ENCODE measurements at regions not wholly inside any gene's neighbourhood (a gene's known extent, or its start where the extent isn't known, plus 50 kb on each side); places are given as distances from the start of the nearest gene placed in this dataset.

- ATAC-seq (ENCODE audit: low read depth in 2 of 2): no peak
- Histone ChIP-seq H3K4me1 (ENCODE audit: control insufficient read depth, insufficient read depth, low read length, poor library complexity, severe bottlenecking) (no peaks in the 10 kb centered on the region), H3K27me3 (ENCODE audit: control insufficient read depth, insufficient read depth, low read length) (no peaks in the 10 kb centered on the region), H3K4me3 (ENCODE audit: low read depth, low read length) (no peak overlapping the region), H3K9me3 (ENCODE audit: control insufficient read depth in 2 of 2, low read length in 2 of 2) (peaks cover 0 to 10% of the 10 kb centered on the region in 2 experiments), H3K36me3 (ENCODE audit: control insufficient read depth, insufficient read depth, low read length) (no peaks in the 10 kb centered on the region), H3K27ac (ENCODE audit: insufficient read depth, low read length, poor library complexity, severe bottlenecking) (no peak overlapping the region)
- Mint-ChIP-seq H3K4me1 (no peaks in the 10 kb centered on the region), H3K27ac (no peak overlapping the region), H3K9me3 (peaks cover 0 to 46% (median 10%) of the 10 kb centered on the region in 7 donors), H3K27me3 (no peaks in the 10 kb centered on the region), H3K4me3 (no peak overlapping the region), H3K36me3 (no peaks in the 10 kb centered on the region)
- DNase-seq: no peak
Observed at GRCh38 chr1:80594013-80594412, 1206.7 kb upstream of the ADGRL2 start.

DNA sequence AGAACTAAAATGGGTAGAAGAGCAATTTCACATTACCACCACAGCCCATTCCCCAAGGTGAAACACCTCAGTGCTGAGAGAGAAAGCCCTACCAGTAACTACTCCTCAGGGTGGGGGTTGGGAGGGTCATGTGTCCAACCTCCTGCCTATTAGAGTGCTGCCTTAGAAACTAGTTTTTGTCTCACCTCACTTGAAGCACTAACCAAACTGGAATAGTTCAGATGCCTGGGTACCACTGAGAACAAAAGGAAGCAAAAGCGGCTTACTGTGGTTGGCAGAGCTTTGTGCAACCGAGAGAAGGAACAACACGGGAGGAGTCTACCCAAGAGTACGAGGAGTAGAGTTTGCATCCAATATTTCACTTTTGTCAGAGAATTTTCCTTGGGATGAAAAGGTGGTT lies 1207.5 kb upstream of the ADGRL2 start:
- DNase-seq (no peak), ATAC-seq (ENCODE audit: low read depth in 2 of 2) (no peak)
- Histone ChIP-seq H3K36me3 (ENCODE audit: control insufficient read depth, insufficient read depth, low read length) (no peaks in the 10 kb centered on the region), H3K27me3 (ENCODE audit: control insufficient read depth, insufficient read depth, low read length) (no peaks in the 10 kb centered on the region), H3K4me1 (ENCODE audit: control insufficient read depth, insufficient read depth, low read length, poor library complexity, severe bottlenecking) (no peaks in the 10 kb centered on the region), H3K27ac (ENCODE audit: insufficient read depth, low read length, poor library complexity, severe bottlenecking) (no peak overlapping the region), H3K4me3 (ENCODE audit: low read depth, low read length) (no peak overlapping the region), H3K9me3 (ENCODE audit: control insufficient read depth in 2 of 2, low read length in 2 of 2) (peaks cover 0 to 10% of the 10 kb centered on the region in 2 experiments)
- no peaks in the 10 kb centered on the region for H3K36me3 Mint-ChIP-seq
- H3K27me3 Mint-ChIP-seq: no peaks in the 10 kb centered on the region
- H3K9me3 Mint-ChIP-seq: peaks cover 0 to 42% (median 8%) of the 10 kb centered on the region in 7 donors
- H3K27ac Mint-ChIP-seq: no peak overlapping the region
- no peaks in the 10 kb centered on the region for H3K4me1 Mint-ChIP-seq
- no peak overlapping the region for H3K4me3 Mint-ChIP-seq

- no peak for ATAC-seq (ENCODE audit: low read depth in 2 of 2)
- H3K36me3 ChIP-seq (ENCODE audit: control insufficient read depth, insufficient read depth, low read length): no peaks in the 10 kb centered on the region
Observed at GRCh38 chr1:80582980-80583379, 1217.8 kb upstream of the ADGRL2 start.

GRCh38 chr1:80579055-80579454 lies 1221.7 kb upstream of the ADGRL2 start:
- H3K4me3 ChIP-seq (ENCODE audit: low read depth, low read length): no peak overlapping the region
- Mint-ChIP-seq H3K4me3 (no peak overlapping the region), H3K9me3 (peaks cover under 1 to 28% (median 4%) of the 10 kb centered on the region in 7 donors), H3K36me3 (no peaks in the 10 kb centered on the region), H3K27ac (no peak overlapping the region), H3K4me1 (no peaks in the 10 kb centered on the region), H3K27me3 (no peaks in the 10 kb centered on the region)
- H3K9me3 ChIP-seq (ENCODE audit: control insufficient read depth in 2 of 2, low read length in 2 of 2): no peaks in the 10 kb centered on the region
- no peaks in the 10 kb centered on the region for H3K36me3 ChIP-seq (ENCODE audit: control insufficient read depth, insufficient read depth, low read length)
- DNase-seq (no peak), ATAC-seq (ENCODE audit: low read depth in 2 of 2) (no peak)
- no peak overlapping the region for H3K27ac ChIP-seq (ENCODE audit: insufficient read depth, low read length, poor library complexity, severe bottlenecking)
- no peaks in the 10 kb centered on the region for H3K4me1 ChIP-seq (ENCODE audit: control insufficient read depth, insufficient read depth, low read length, poor library complexity, severe bottlenecking)
- no peaks in the 10 kb centered on the region for H3K27me3 ChIP-seq (ENCODE audit: control insufficient read depth, insufficient read depth, low read length)

More at GRCh38 chr1:80582980-80583379, 1217.8 kb upstream of the ADGRL2 start:
- H3K36me3 Mint-ChIP-seq: no peaks in the 10 kb centered on the region
- Histone ChIP-seq H3K4me3 (ENCODE audit: low read depth, low read length) (no peak overlapping the region), H3K27ac (ENCODE audit: insufficient read depth, low read length, poor library complexity, severe bottlenecking) (no peak overlapping the region), H3K27me3 (ENCODE audit: control insufficient read depth, insufficient read depth, low read length) (no peaks in the 10 kb centered on the region), H3K9me3 (ENCODE audit: control insufficient read depth in 2 of 2, low read length in 2 of 2) (peaks cover 0 to 3% of the 10 kb centered on the region in 2 experiments), H3K4me1 (ENCODE audit: control insufficient read depth, insufficient read depth, low read length, poor library complexity, severe bottlenecking) (no peaks in the 10 kb centered on the region)
- no peak overlapping the region for H3K4me3 Mint-ChIP-seq
- H3K27me3 Mint-ChIP-seq: no peaks in the 10 kb centered on the region
- peaks cover 0 to 25% (median 5%) of the 10 kb centered on the region in 7 donors for H3K9me3 Mint-ChIP-seq
- H3K4me1 Mint-ChIP-seq: no peaks in the 10 kb centered on the region
- no peak for DNase-seq
- no peak overlapping the region for H3K27ac Mint-ChIP-seq

DNA sequence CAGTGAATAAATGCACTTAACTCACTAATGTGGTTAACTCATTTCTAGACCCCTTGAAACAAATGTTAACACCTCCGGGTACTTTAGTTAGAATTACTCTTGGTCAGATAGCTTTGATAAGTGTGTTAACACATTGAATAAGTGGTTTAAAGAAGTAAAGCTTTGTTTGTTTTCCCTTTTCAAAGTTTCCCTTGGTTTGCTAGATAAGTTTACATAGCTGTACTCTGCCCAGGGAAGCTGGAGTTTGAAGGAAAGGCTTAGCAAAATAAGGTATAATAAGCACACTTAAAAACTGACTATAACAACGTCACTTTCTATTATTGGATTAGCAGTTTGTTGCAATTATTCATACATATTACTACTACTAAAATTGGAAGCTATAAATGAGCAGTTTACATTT lies 1233.9 kb upstream of the ADGRL2 start:
- Mint-ChIP-seq H3K9me3 (peaks cover 0 to 12% (median 2%) of the 10 kb centered on the region in 7 donors), H3K27me3 (no peaks in the 10 kb centered on the region), H3K4me3 (no peak overlapping the region), H3K27ac (no peak overlapping the region), H3K36me3 (no peaks in the 10 kb centered on the region), H3K4me1 (no peaks in the 10 kb centered on the region)
- H3K27ac ChIP-seq (ENCODE audit: insufficient read depth, low read length, poor library complexity, severe bottlenecking): no peak overlapping the region
- ATAC-seq (ENCODE audit: low read depth in 2 of 2): no peak
- no peaks in the 10 kb centered on the region for H3K27me3 ChIP-seq (ENCODE audit: control insufficient read depth, insufficient read depth, low read length)
- H3K4me3 ChIP-seq (ENCODE audit: low read depth, low read length): no peak overlapping the region
- H3K9me3 ChIP-seq (ENCODE audit: control insufficient read depth in 2 of 2, low read length in 2 of 2): peaks cover 0 to 7% of the 10 kb centered on the region in 2 experiments
- H3K36me3 ChIP-seq (ENCODE audit: control insufficient read depth, insufficient read depth, low read length): no peaks in the 10 kb centered on the region
- H3K4me1 ChIP-seq (ENCODE audit: control insufficient read depth, insufficient read depth, low read length, poor library complexity, severe bottlenecking): no peaks in the 10 kb centered on the region
- no peak for DNase-seq

DNA sequence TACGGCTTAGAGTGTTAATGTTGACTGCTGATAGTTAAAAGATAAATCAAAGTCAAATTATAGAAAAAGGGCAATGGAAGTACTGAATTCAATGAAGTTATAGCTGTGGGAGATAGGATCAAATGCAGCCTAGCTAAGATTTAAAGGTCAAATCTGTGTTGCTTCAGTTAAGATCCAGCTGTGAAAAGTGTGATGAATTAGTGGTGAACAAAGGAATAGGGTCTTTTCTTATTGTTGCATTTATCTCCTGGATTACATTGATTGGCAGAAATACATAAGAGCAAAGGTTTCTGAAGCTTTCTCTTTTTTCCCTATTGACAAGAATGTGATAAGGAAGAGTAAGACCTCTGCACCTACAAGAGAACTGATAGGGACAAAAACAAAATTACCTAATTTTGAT lies 1234.6 kb upstream of the ADGRL2 start:
- Mint-ChIP-seq H3K4me3 (no peak overlapping the region), H3K27ac (no peak overlapping the region), H3K9me3 (peaks cover 0 to 8% (median 2%) of the 10 kb centered on the region in 7 donors), H3K27me3 (no peaks in the 10 kb centered on the region), H3K36me3 (no peaks in the 10 kb centered on the region), H3K4me1 (no peaks in the 10 kb centered on the region)
- Histone ChIP-seq H3K4me3 (ENCODE audit: low read depth, low read length) (no peak overlapping the region), H3K27ac (ENCODE audit: insufficient read depth, low read length, poor library complexity, severe bottlenecking) (no peak overlapping the region), H3K27me3 (ENCODE audit: control insufficient read depth, insufficient read depth, low read length) (no peaks in the 10 kb centered on the region), H3K9me3 (ENCODE audit: control insufficient read depth in 2 of 2, low read length in 2 of 2) (peaks cover 0 to 5% of the 10 kb centered on the region in 2 experiments), H3K4me1 (ENCODE audit: control insufficient read depth, insufficient read depth, low read length, poor library complexity, severe bottlenecking) (no peaks in the 10 kb centered on the region), H3K36me3 (ENCODE audit: control insufficient read depth, insufficient read depth, low read length) (no peaks in the 10 kb centered on the region)
- ATAC-seq (ENCODE audit: low read depth in 2 of 2): no peak
- no peak for DNase-seq

DNA sequence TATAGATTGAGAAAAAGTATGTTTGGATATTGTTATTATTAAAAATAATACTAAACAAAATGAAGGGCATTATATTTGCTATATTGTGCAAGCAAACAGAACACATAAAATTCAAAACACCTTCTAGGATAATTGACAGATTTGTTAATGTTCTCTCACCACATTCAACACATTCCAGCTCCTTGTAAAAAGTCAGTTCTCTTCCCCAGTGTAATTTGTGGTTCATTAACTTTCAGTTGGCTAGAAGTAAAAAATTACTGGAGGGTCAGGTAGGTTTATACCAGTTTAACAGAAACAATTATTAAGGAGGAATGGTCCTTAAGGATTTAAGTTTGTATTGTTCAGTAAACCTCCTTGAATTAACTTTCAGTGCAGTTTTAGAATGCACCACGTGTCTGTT lies 1235.3 kb upstream of the ADGRL2 start:
- H3K4me3 ChIP-seq (ENCODE audit: low read depth, low read length): no peak overlapping the region
- no peak overlapping the region for H3K27ac ChIP-seq (ENCODE audit: insufficient read depth, low read length, poor library complexity, severe bottlenecking)
- no peaks in the 10 kb centered on the region for H3K9me3 ChIP-seq (ENCODE audit: control insufficient read depth in 2 of 2, low read length in 2 of 2)
- H3K27me3 Mint-ChIP-seq: no peaks in the 10 kb centered on the region
- no peaks in the 10 kb centered on the region for H3K36me3 Mint-ChIP-seq
- H3K36me3 ChIP-seq (ENCODE audit: control insufficient read depth, insufficient read depth, low read length): no peaks in the 10 kb centered on the region
- no peaks in the 10 kb centered on the region for H3K27me3 ChIP-seq (ENCODE audit: control insufficient read depth, insufficient read depth, low read length)
- H3K4me3 Mint-ChIP-seq: no peak overlapping the region
- no peak for ATAC-seq (ENCODE audit: low read depth in 2 of 2)
- no peaks in the 10 kb centered on the region for H3K4me1 Mint-ChIP-seq
- DNase-seq: no peak
- peaks cover 0 to 9% (median 2%) of the 10 kb centered on the region in 7 donors for H3K9me3 Mint-ChIP-seq
- H3K4me1 ChIP-seq (ENCODE audit: control insufficient read depth, insufficient read depth, low read length, poor library complexity, severe bottlenecking): no peaks in the 10 kb centered on the region
- H3K27ac Mint-ChIP-seq: no peak overlapping the region

GRCh38 chr1:80542231-80542630 lies 1258.5 kb upstream of the ADGRL2 start:
- Mint-ChIP-seq H3K27me3 (no peaks in the 10 kb centered on the region), H3K9me3 (peaks cover 0 to 12% (median 0%) of the 10 kb centered on the region in 7 donors), H3K4me3 (no peak overlapping the region), H3K36me3 (no peaks in the 10 kb centered on the region), H3K4me1 (no peaks in the 10 kb centered on the region), H3K27ac (no peak overlapping the region)
- no peak for DNase-seq
- H3K27me3 ChIP-seq (ENCODE audit: control insufficient read depth, insufficient read depth, low read length): no peaks in the 10 kb centered on the region
- H3K9me3 ChIP-seq (ENCODE audit: control insufficient read depth in 2 of 2, low read length in 2 of 2): peaks cover 0 to 6% of the 10 kb centered on the region in 2 experiments
- H3K4me1 ChIP-seq (ENCODE audit: control insufficient read depth, insufficient read depth, low read length, poor library complexity, severe bottlenecking): no peaks in the 10 kb centered on the region
- no peak for ATAC-seq (ENCODE audit: low read depth in 2 of 2)
- no peaks in the 10 kb centered on the region for H3K36me3 ChIP-seq (ENCODE audit: control insufficient read depth, insufficient read depth, low read length)
- no peak overlapping the region for H3K4me3 ChIP-seq (ENCODE audit: low read depth, low read length)
- H3K27ac ChIP-seq (ENCODE audit: insufficient read depth, low read length, poor library complexity, severe bottlenecking): no peak overlapping the region
